ENCODE measurements at regions not wholly inside any gene's neighbourhood (a gene's known extent, or its start where the extent isn't known, plus 50 kb on each side); places are given as distances from the start of the nearest gene placed in this dataset.

GRCh38 chr11:92866679-92867282 is 102.7 kb upstream of the MTNR1B start:
- intact Hi-C loops (cut with DNase I), result no loop called here
- peak; percentile 57 to 77 (median 60) for ATAC-seq
- Histone ChIP-seq H3K4me1 (peaks cover 0 to 4% (median 0%) of the 10 kb centered on the region in 9 donors), H3K4me3 (peak overlapping the region in 1 of 10 donors; percentile 11), H3K36me3 (no peaks in the 10 kb centered on the region), H3K27ac (no peak overlapping the region), H3K9me3 (no peaks in the 10 kb centered on the region), H3K27me3 (no peaks in the 10 kb centered on the region)
- TF ChIP-seq, protein P1, sequence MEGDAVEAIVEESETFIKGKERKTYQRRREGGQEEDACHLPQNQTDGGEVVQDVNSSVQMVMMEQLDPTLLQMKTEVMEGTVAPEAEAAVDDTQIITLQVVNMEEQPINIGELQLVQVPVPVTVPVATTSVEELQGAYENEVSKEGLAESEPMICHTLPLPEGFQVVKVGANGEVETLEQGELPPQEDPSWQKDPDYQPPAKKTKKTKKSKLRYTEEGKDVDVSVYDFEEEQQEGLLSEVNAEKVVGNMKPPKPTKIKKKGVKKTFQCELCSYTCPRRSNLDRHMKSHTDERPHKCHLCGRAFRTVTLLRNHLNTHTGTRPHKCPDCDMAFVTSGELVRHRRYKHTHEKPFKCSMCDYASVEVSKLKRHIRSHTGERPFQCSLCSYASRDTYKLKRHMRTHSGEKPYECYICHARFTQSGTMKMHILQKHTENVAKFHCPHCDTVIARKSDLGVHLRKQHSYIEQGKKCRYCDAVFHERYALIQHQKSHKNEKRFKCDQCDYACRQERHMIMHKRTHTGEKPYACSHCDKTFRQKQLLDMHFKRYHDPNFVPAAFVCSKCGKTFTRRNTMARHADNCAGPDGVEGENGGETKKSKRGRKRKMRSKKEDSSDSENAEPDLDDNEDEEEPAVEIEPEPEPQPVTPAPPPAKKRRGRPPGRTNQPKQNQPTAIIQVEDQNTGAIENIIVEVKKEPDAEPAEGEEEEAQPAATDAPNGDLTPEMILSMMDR (IDR thresholded peaks at IDR 0.05), result no peak
- DNase-seq, result peak; percentile 13 to 31
- 65 to 79% methylated on average over 38 of the region's 38 CpGs for WGBS, 2 donors

DNA sequence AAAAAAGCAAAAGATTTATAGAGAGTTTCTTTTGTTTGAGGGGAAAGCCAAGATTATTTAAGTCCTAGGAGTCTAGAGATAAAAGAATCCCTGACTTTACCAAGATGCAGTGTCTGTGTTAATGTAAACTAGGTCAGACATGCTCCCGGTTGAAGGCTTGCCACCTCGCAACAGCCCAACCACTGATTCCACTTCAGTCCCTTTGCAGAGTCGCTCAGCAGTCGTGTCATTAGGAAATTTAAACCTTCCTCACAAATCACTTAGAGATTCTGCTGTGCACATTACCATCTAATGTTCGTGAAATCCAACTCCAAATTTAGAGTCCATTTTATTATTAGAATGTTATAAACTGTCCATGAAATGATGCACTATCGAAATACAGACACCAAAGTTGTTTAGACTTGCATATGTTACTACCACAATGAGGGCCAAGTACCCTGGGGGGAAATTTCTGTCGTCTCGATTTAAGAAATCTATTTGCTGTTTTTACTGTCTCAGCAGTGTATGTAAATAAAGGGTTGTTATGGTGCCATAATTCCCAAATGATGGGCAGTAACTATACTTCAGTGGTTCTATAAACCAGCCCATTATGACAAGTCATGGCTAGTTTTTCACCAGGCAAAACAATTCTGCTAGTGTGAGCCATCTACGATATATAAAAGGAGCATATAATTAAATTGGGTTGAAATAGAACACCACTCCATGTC is 101.4 kb upstream of the MTNR1B start:
- Histone ChIP-seq H3K27me3 (no peaks in the 10 kb centered on the region), H3K27ac (no peak overlapping the region), H3K4me1 (peaks cover 0 to 4% (median 0%) of the 10 kb centered on the region in 9 donors), H3K4me3 (no peak overlapping the region), H3K9me3 (no peaks in the 10 kb centered on the region), H3K36me3 (no peaks in the 10 kb centered on the region)
- TF ChIP-seq, protein P1 (IDR thresholded peaks at IDR 0.05), result no peak
- no peak for ATAC-seq
- intact Hi-C loops (cut with DNase I), result no loop called here
- DNase-seq, result no peak
- 86% methylated on average over 9 of the region's 9 CpGs for WGBS, 2 donors

- no peak for DNase-seq
- Histone ChIP-seq H3K4me3 (no peak overlapping the region), H3K9me3 (no peaks in the 10 kb centered on the region), H3K36me3 (no peaks in the 10 kb centered on the region), H3K27me3 (no peaks in the 10 kb centered on the region), H3K27ac (no peak overlapping the region), H3K4me1 (peaks cover 0 to 4% (median 0%) of the 10 kb centered on the region in 9 donors)
- TF ChIP-seq, protein P1 (IDR thresholded peaks at IDR 0.05), result no peak
- intact Hi-C loops (cut with DNase I), result no loop called here
- ATAC-seq, result no peak
- WGBS, 2 donors, result 58 to 63% methylated on average over 1 of the region's 1 CpG
Measured at GRCh38 chr11:92869716-92870115, 99.7 kb upstream of the MTNR1B start.

DNA sequence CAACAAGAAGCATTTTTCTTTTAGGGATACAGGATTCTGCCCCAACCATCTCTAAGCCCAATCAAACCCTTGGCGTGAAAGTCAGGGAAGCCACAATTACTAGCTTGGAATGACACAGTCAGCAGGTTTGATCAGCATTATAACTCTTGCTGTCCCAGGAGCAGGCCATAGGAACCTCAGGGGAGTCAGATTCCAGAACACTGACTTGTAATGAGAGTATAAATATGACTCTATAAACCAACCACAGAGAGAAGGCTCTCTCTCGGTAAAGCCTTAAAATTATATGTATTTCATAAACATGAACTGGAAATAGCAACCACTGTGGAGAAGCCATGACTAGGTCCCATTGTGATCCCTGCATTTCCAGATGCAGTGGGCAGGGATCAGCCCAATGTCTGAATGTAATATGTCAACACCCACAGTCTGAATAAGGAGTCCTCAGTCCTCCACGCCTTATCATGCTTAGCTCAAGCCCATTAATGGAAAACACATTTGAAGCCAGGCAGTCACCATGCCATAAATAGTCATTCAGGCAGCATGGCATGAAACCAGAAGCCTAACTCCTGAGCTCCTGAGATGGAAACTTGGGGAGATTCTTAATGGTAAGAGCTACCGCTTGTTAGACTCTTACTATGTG is 99.1 kb upstream of the MTNR1B start:
- intact Hi-C loops (cut with DNase I), result no loop called here
- WGBS, 2 donors, result 67 to 70% methylated on average over 4 of the region's 4 CpGs
- no peak overlapping the region for H3K27ac ChIP-seq
- H3K36me3 ChIP-seq, result no peaks in the 10 kb centered on the region
- H3K4me1 ChIP-seq, result peaks cover 0 to 4% (median 0%) of the 10 kb centered on the region in 9 donors
- DNase-seq (no peak), ATAC-seq (peak in 6 of 8 donors; percentile 44 to 67 (median 52))
- TF ChIP-seq, protein P1 (IDR thresholded peaks at IDR 0.05), result no peak
- no peaks in the 10 kb centered on the region for H3K27me3 ChIP-seq
- no peak overlapping the region for H3K4me3 ChIP-seq
- H3K9me3 ChIP-seq, result no peaks in the 10 kb centered on the region
